Esophagus squamous epithelium (tissue), 5 donors: ENCODE measurements at regions not wholly inside any gene's neighbourhood (a gene's known extent, or its start where the extent isn't known, plus 50 kb on each side); places are given as distances from the start of the nearest gene placed in this dataset.

Experiments
- DNase-seq: peaks from one replicate; lab custom pipeline; 2025; lab: John Stamatoyannopoulos, UW
- H3K27ac ChIP-seq, 4 donors: fragments of 200-600 bp; sonication (generic); one replicate each; pipeline ENCODE4 v1.5.1; 2016 to 2019; ENCODE audit warnings: mild to moderate bottlenecking in 1 of 4
- H3K27me3 ChIP-seq, 4 donors: fragments of 200-600 bp; sonication (generic); 1 replicate in 3 of 4; 2 replicates in 1 of 4; pipeline versions ENCODE4 v1.5.1 to v1.6.0; 2017 to 2021; ENCODE audit warnings: antibody characterized with exemption in 1 of 4
- H3K36me3 ChIP-seq, 3 donors: fragments of 200-600 bp; sonication (generic); one replicate each; pipeline ENCODE4 v1.5.1; 2016 to 2019
- H3K4me1 ChIP-seq, 3 donors: fragments of 200-600 bp; sonication (generic); one replicate each; pipeline ENCODE4 v1.5.1; 2017 to 2019
- H3K4me3 ChIP-seq, 4 donors: fragments of 200-600 bp; sonication (generic); 1 replicate in 3 of 4; 2 replicates in 1 of 4; pipeline ENCODE4 v1.5.1; 2016 to 2019; ENCODE audit warnings: mild to moderate bottlenecking in 2 of 4, moderate library complexity in 1 of 4
- H3K9me3 ChIP-seq, 3 donors: fragments of 200-600 bp; sonication (generic); one replicate each; pipeline ENCODE4 v1.5.1; 2016 to 2019
- POLR2A ChIP-seq, 4 donors: fragments of 450-650 bp; IDR thresholded peaks; one replicate each; pipeline ENCODE4 v1.6.1; 2017; ENCODE audit warnings: antibody characterized with exemption in 4 of 4, mild to moderate bottlenecking in 4 of 4, moderate library complexity in 3 of 4
- WGBS, 2 donors: methylation state at CpG; one replicate each; pipeline ENCODE4 v1.1.5; 2018; 5-methylcytosine and 5-hydroxymethylcytosine counted together
- intact Hi-C: fragments of 100-400 bp; cut with DNase I; formaldehyde crosslinking; loops from one replicate; pipeline ENCODE4 v1.15.0; 2022
- TF ChIP-seq, protein P1 (sequence below), 6 experiments: fragments of 450-650 bp in 4 of 6; fragments of 200-600 bp in 2 of 6; sonication (generic) in 2 of 6; IDR thresholded peaks; one replicate each; pipeline ENCODE4 v1.5.1; 2016 to 2019; ENCODE audit warnings: antibody characterized with exemption in 6 of 6, mild to moderate bottlenecking in 4 of 6, moderate library complexity in 4 of 6
- donor health status: DM: yes; HTN: yes; CAD: no.

DNA sequence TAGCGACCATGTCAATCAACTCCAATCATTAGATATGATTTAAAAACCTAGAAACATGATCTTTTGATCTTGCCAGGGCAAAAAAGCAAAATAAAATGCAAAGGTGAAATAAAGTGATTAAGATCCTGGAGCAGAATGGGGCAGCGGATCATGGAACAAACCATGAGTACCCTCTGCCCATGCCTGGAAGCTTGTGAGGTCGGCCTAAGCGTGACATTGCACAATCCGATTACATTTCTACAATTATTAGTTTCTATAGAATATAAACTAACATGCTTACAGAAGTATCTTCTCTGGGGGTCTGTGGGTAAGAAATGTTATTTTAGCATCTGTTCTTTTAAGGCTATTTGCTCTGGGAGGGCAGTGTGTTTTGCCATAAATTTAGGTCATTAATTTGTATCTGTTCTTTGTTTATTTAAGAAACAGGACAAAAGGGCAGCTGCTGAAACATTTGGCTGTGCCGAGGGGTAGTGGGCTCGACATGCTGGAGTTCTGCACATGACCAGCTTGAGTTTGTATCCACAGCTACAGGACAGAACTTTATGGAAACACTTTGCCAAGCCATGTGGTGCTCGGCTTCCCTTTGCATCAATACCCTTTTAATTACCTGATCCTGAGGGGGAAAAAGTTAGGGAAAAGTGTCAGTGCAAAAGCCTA, 55.9 kb downstream of the ZBTB18 start:
- H3K36me3 ChIP-seq, result no peaks in the 10 kb centered on the region
- no peak for DNase-seq
- no peaks in the 10 kb centered on the region for H3K9me3 ChIP-seq
- WGBS, 2 donors, result 74 to 78% methylated on average over 8 of the region's 8 CpGs
- no peaks in the 10 kb centered on the region for H3K4me1 ChIP-seq
- peaks cover 0 to 21% (median 0%) of the 10 kb centered on the region in 4 donors for H3K27me3 ChIP-seq
- no peak overlapping the region for H3K4me3 ChIP-seq
- TF ChIP-seq, protein P1, sequence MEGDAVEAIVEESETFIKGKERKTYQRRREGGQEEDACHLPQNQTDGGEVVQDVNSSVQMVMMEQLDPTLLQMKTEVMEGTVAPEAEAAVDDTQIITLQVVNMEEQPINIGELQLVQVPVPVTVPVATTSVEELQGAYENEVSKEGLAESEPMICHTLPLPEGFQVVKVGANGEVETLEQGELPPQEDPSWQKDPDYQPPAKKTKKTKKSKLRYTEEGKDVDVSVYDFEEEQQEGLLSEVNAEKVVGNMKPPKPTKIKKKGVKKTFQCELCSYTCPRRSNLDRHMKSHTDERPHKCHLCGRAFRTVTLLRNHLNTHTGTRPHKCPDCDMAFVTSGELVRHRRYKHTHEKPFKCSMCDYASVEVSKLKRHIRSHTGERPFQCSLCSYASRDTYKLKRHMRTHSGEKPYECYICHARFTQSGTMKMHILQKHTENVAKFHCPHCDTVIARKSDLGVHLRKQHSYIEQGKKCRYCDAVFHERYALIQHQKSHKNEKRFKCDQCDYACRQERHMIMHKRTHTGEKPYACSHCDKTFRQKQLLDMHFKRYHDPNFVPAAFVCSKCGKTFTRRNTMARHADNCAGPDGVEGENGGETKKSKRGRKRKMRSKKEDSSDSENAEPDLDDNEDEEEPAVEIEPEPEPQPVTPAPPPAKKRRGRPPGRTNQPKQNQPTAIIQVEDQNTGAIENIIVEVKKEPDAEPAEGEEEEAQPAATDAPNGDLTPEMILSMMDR (IDR thresholded peaks at IDR 0.05), result no peak
- TF ChIP-seq POLR2A (IDR thresholded peaks at IDR 0.05), result no peak
- no peak overlapping the region for H3K27ac ChIP-seq
- intact Hi-C loops, result no loop called here

DNA sequence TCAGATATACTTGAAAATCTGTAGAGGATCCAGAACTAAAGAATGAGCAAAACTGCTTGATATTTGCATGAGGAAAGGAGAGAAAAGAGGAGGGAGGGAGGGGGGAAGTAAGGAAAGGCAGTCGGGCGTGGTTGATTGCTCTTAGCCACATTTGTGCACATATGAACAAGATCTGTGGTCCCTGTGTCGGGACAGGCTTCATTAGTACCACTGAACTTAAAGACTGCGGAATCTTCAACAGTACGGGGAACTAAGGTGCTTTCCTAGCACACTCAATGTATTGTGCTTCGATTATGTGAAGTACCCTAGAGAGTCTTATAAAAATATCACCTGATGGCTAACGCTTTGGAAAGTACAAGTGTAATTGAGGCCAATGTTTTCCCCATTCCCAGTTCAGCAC, 59.9 kb downstream of the ZBTB18 start:
- Histone ChIP-seq H3K27me3 (peaks cover 0 to 7% (median 0%) of the 10 kb centered on the region in 4 donors), H3K36me3 (no peaks in the 10 kb centered on the region), H3K4me3 (no peak overlapping the region), H3K9me3 (no peaks in the 10 kb centered on the region), H3K27ac (no peak overlapping the region), H3K4me1 (no peaks in the 10 kb centered on the region)
- intact Hi-C loops, result no loop called here
- no peak for DNase-seq
- TF ChIP-seq, protein P1 (IDR thresholded peaks at IDR 0.05), result no peak
- TF ChIP-seq POLR2A (IDR thresholded peaks at IDR 0.05), result no peak
- 60 to 80% methylated on average over 7 of the region's 7 CpGs for WGBS, 2 donors

- Histone ChIP-seq H3K27ac (no peak overlapping the region), H3K9me3 (no peaks in the 10 kb centered on the region), H3K36me3 (no peaks in the 10 kb centered on the region), H3K4me3 (no peak overlapping the region), H3K27me3 (no peaks in the 10 kb centered on the region), H3K4me1 (no peaks in the 10 kb centered on the region)
- WGBS, 2 donors, result 91% methylated on average over 5 of the region's 5 CpGs
- intact Hi-C loops, result no loop called here
- DNase-seq, result no peak
- TF ChIP-seq, protein P1 (IDR thresholded peaks at IDR 0.05), result no peak
- TF ChIP-seq POLR2A (IDR thresholded peaks at IDR 0.05), result no peak
These were observed 61.0 kb downstream of the ZBTB18 start for GRCh38 chr1:244112041-244112440.

GRCh38 chr1:244112636-244113035, 61.6 kb downstream of the ZBTB18 start:
- intact Hi-C loops, result no loop called here
- TF ChIP-seq, protein P1 (IDR thresholded peaks at IDR 0.05), result no peak
- no peak for TF ChIP-seq POLR2A (IDR thresholded peaks at IDR 0.05)
- no peaks in the 10 kb centered on the region for H3K4me1 ChIP-seq
- WGBS, 2 donors, result 82 to 83% methylated on average over 1 of the region's 1 CpG
- no peak overlapping the region for H3K27ac ChIP-seq
- H3K36me3 ChIP-seq, result no peaks in the 10 kb centered on the region
- H3K27me3 ChIP-seq, result no peaks in the 10 kb centered on the region
- no peak for DNase-seq
- no peaks in the 10 kb centered on the region for H3K9me3 ChIP-seq
- no peak overlapping the region for H3K4me3 ChIP-seq

DNA sequence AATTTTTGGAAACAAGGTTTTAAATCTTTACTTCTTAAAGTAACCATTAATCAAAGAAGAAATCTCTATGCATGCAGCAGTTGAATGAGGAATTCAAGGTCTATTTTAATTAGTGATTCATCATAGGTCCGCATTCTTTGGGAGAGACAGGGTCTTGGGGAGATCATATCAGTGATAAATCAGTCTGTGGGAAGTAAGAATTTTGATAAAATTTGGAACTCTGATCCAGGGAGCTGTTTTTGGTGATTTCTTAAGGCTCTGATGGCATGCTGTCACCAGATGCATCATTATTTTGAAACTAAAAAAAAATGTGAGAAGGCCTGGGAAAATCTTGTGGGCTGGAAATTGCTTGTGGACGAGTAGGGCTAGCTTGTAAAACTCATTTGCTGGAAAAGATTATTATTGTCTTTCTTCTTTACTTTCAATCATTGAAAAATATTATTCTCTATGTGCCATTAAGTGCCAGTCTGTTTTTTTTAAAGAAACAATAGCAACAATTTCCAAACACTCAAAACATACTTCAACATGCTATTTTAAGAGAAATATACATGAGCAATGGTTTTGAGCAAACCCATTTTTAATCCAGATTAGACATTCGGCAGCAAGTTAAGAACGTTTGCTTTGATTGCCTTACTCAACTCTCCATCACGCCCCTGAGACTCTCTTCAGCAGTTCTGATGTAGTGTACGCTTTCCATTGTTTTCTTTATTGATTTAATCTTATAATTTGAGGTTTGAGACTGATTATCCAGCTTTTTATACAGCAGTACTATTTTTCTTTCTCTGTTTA, 62.6 kb downstream of the ZBTB18 start:
- H3K4me3 ChIP-seq, result no peak overlapping the region
- peaks cover 0 to 5% (median 0%) of the 10 kb centered on the region in 4 donors for H3K27me3 ChIP-seq
- no peaks in the 10 kb centered on the region for H3K4me1 ChIP-seq
- H3K9me3 ChIP-seq, result no peaks in the 10 kb centered on the region
- TF ChIP-seq POLR2A (IDR thresholded peaks at IDR 0.05), result no peak
- TF ChIP-seq, protein P1 (IDR thresholded peaks at IDR 0.05), result no peak
- H3K36me3 ChIP-seq, result no peaks in the 10 kb centered on the region
- WGBS, 2 donors, result 57 to 64% methylated on average over 6 of the region's 6 CpGs
- intact Hi-C loops, result no loop called here
- no peak for DNase-seq
- no peak overlapping the region for H3K27ac ChIP-seq
